Upper lobe of left lung (tissue), 4 donors: ENCODE measurements at regions not wholly inside any gene's neighbourhood (a gene's known extent, or its start where the extent isn't known, plus 50 kb on each side); places are given as distances from the start of the nearest gene placed in this dataset.

ENCODE experiments used
- CTCF ChIP-seq, 6 experiments: fragments of 450-650 bp in 4 of 6; fragments of 200-600 bp in 2 of 6; sonication (generic) in 2 of 6; IDR thresholded peaks; one replicate each; pipeline ENCODE4 v1.5.1; 2016 to 2019; ENCODE audit warnings: antibody characterized with exemption in 6 of 6
- POLR2A ChIP-seq, 4 donors: fragments of 450-650 bp; IDR thresholded peaks; one replicate each; pipeline ENCODE4 v1.5.1; 2016 to 2017; ENCODE audit warnings: antibody characterized with exemption in 4 of 4, mild to moderate bottlenecking in 2 of 4
- POLR2AphosphoS5 ChIP-seq, 2 donors: sonication (generic); formaldehyde crosslinking; IDR thresholded peaks; one replicate each; pipeline ENCODE4 v1.5.1; 2017; ENCODE audit warnings: antibody characterized with exemption in 2 of 2

DNA sequence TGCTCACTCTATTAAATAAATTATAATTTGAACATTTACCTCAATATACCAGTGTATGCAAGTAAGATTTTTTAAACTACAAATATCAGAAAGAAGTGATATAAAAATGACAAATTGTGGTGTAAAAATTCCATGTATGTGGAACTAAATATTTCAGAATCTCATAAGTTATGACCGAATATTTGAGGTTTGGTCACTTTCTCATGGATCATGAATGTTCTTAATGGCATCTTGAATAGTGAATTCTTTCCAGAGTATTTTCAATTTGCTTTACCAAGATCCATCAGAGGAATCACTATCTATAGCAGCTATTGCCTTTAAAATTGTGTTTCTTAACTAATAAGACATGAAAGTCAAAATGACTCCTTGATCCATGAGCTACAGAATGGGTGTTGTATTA, 950.6 kb downstream of the TBC1D32 start:
- TF ChIP-seq POLR2AphosphoS5 (IDR thresholded peaks at IDR 0.05): no peak
- TF ChIP-seq CTCF (IDR thresholded peaks at IDR 0.05): no peak
- no peak for TF ChIP-seq POLR2A (IDR thresholded peaks at IDR 0.05)
